AG09309 (cell line): ENCODE measurements at regions not wholly inside any gene's neighbourhood (a gene's known extent, or its start where the extent isn't known, plus 50 kb on each side); places are given as distances from the start of the nearest gene placed in this dataset.

Experiments used
- DNase-seq: peaks from one replicate; pipeline ENCODE4 v3.0.0-alpha.2; 2010; ENCODE audit warnings: low read depth
- H3K4me3 ChIP-seq: 2 replicates; pipeline ENCODE4 v1.5.1; 2011; ENCODE audit warnings: mild to moderate bottlenecking, low read depth, low read length, moderate library complexity; ENCODE audit not compliant: control insufficient read depth
- TF ChIP-seq, protein P1 (sequence below): IDR thresholded peaks from 2 replicates; pipeline ENCODE4 v1.5.1; 2011; ENCODE audit warnings: mild to moderate bottlenecking, low read depth, low read length, inconsistent platforms; ENCODE audit not compliant: insufficient read depth, control insufficient read depth; ENCODE audit errors: missing control alignments

DNA sequence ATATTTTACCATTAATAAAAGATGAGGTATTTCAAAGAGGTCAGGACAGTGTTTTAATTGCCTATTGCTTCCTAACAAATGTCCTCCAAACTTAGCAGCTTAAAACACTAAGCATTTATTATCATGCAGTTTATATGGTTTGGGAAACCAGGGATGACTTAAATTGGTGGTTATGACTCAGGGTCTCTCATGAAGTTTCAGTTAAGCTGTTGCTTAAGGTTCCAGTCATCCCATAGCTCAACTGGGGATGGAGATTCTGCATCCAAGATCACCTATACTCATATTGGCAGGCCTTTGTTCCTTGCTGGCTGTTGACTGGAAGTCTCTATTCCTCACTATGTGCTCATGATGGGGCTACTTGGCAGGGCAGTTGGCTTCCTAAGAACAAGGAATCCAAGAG is 1329.9 kb upstream of the GOT2 start:
- H3K4me3 ChIP-seq: no peak overlapping the region
- TF ChIP-seq, protein P1, sequence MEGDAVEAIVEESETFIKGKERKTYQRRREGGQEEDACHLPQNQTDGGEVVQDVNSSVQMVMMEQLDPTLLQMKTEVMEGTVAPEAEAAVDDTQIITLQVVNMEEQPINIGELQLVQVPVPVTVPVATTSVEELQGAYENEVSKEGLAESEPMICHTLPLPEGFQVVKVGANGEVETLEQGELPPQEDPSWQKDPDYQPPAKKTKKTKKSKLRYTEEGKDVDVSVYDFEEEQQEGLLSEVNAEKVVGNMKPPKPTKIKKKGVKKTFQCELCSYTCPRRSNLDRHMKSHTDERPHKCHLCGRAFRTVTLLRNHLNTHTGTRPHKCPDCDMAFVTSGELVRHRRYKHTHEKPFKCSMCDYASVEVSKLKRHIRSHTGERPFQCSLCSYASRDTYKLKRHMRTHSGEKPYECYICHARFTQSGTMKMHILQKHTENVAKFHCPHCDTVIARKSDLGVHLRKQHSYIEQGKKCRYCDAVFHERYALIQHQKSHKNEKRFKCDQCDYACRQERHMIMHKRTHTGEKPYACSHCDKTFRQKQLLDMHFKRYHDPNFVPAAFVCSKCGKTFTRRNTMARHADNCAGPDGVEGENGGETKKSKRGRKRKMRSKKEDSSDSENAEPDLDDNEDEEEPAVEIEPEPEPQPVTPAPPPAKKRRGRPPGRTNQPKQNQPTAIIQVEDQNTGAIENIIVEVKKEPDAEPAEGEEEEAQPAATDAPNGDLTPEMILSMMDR: no peak
- no peak for DNase-seq

DNA sequence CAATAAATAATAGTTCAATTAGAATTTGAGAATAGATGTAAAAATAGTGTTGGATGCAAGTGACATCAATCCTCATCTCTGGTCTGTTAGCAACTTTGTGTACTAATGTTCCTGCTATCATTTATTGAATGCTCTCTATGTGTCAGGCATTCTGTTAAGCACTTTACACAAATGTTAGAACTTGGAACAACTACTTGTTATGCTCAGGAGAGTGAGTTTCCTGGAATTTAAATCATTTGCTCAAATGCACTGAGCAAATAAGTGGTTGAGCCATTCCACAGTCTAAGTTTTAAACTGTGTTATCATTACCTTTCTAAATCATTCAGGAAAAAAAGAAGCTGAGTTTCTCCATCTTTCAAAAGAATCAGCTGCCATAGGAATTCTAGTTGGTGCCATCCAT is 1327.3 kb upstream of the GOT2 start:
- H3K4me3 ChIP-seq: no peak overlapping the region
- no peak for DNase-seq
- TF ChIP-seq, protein P1: no peak

DNA sequence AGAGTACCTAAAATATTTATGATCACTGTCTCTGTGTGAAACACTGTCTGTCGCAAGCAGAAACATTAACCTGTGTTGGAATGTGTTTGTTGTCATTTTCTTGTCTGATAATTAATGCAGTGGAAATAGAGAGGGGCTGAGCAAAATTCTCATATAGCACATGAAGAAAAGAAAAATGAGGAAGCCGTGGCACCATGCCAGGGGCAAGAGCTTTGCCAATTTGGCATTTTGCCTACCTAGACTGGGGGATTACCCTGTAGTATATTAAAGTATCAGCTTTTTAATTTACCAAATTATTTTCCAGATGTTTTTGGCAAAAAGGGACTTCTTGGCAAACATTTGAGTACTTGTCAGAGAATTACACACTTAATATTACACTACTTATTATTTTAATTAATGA is 1326.6 kb upstream of the GOT2 start:
- H3K4me3 ChIP-seq: no peak overlapping the region
- TF ChIP-seq, protein P1: no peak
- DNase-seq: no peak

DNA sequence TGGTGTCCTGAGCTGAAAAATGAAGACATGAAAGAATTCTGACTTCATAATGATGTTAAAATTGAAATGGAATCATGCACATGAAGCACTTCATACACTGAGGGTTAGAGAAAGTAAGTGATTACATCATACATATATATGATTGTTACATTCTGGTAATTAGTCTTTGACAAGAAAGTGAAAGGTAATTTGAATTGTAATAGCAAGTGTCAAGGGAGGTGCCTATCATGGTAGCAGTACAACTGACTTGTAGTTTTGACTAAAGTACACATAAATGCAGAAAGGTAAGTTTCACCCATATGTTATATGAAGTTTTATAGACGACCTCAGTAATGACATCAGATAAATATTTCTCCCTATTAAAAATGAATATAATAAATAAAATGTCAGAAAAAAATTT is 1325.0 kb upstream of the GOT2 start:
- H3K4me3 ChIP-seq: no peak overlapping the region
- DNase-seq: no peak
- TF ChIP-seq, protein P1: no peak

DNA sequence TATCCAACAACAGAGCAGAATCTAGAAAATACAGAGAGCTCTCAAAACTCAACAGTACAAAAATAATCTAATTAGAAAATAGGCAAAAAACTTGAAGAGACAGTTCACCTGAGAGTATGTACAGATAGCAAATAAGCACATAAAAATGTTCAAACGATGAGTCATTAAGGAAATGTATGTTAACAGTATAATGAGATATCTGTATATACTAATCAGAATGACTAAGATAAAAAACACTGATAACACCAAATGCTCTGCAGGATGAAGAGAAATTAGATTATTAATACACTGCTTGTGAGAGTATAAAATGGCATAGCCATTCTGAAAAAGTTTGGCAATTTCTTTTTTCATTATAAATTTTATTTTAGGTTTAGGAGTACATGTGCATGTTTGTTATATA is 1307.6 kb upstream of the GOT2 start:
- TF ChIP-seq, protein P1: no peak
- H3K4me3 ChIP-seq: no peak overlapping the region

DNA sequence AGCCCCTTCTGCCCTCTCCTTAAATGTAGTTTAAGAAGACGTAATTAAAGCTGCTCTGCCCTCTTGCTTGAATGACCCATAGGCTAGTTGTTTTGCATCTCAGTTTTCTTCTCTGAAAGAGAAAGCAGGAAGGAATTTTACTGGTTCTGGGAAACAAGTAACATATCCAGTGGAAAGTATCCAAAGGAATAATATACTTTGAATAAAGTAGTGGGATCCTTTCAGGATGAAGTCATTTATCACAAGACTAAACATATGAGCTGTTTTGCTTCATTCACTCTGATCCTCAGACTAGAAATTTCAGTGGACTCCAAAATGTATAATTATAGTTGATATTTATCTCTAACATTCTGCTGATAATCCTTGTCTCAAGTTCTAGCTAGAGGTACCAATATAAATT is 1297.6 kb upstream of the GOT2 start:
- H3K4me3 ChIP-seq: no peak overlapping the region
- no peak for DNase-seq
- TF ChIP-seq, protein P1: no peak

More for the DNA sequence above, 1307.6 kb upstream of the GOT2 start:
- no peak for DNase-seq

DNA sequence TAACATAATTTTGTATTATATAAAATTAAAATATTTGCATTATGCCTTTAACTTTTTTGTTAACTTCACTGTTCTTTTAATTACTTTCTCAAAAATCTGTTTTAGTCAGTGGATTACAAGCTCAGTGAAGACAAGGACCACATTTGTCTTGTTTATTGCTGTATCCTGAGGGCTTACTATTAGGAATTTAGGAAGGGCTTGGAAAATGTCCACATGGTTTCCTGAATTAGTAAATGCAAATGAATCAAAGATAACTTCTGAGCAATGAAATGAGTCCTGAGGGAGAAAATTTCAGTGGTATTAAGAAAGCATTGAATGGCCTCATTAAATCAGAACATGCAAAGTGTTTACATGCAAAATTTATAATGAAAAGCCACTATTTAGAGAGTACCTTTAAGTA is 1293.2 kb upstream of the GOT2 start:
- TF ChIP-seq, protein P1: no peak
- no peak overlapping the region for H3K4me3 ChIP-seq
- DNase-seq: no peak
